NT2/D1 (cell line): ENCODE measurements at regions not wholly inside any gene's neighbourhood (a gene's known extent, or its start where the extent isn't known, plus 50 kb on each side); places are given as distances from the start of the nearest gene placed in this dataset.

Experiments
- DNase-seq: peaks from one replicate; pipeline ENCODE4 v3.0.0-alpha.2; 2011; ENCODE audit warnings: low read depth, low spot score
- H3K27me3 ChIP-seq: 2 replicates; pipeline ENCODE4 v1.6.0; 2011; ENCODE audit warnings: mild to moderate bottlenecking; ENCODE audit not compliant: insufficient read length, insufficient read depth
- H3K36me3 ChIP-seq: 2 replicates; pipeline ENCODE4 v1.6.1; 2011; ENCODE audit warnings: mild to moderate bottlenecking, low read length, mixed read lengths; ENCODE audit not compliant: insufficient read depth, insufficient read length
- H3K4me1 ChIP-seq: 2 replicates; pipeline ENCODE4 v1.5.1; 2011; ENCODE audit not compliant: insufficient read depth, insufficient read length
- H3K4me3 ChIP-seq: 2 replicates; pipeline ENCODE4 v1.5.1; 2011; ENCODE audit warnings: low read depth; ENCODE audit not compliant: insufficient read length
- H3K9ac ChIP-seq: 2 replicates; pipeline ENCODE4 v1.6.0; 2011; ENCODE audit warnings: low read depth; ENCODE audit not compliant: insufficient read length
- H3K9me3 ChIP-seq: 2 replicates; pipeline ENCODE4 v1.5.1; 2011; ENCODE audit warnings: mild to moderate bottlenecking, low read length; ENCODE audit not compliant: insufficient read depth
- SUZ12 ChIP-seq: IDR thresholded peaks from 2 replicates; pipeline ENCODE4 v1.6.1; 2011; ENCODE audit not compliant: insufficient read length, insufficient read depth; ENCODE audit errors: extremely low read depth
- YY1 ChIP-seq: IDR thresholded peaks from 2 replicates; pipeline ENCODE4 v1.6.1; 2011; ENCODE audit not compliant: insufficient read length, insufficient read depth
- ZNF274 ChIP-seq: IDR thresholded peaks from 2 replicates; pipeline ENCODE4 v1.6.1; 2011; ENCODE audit warnings: mild to moderate bottlenecking, low read depth, low read length

DNA sequence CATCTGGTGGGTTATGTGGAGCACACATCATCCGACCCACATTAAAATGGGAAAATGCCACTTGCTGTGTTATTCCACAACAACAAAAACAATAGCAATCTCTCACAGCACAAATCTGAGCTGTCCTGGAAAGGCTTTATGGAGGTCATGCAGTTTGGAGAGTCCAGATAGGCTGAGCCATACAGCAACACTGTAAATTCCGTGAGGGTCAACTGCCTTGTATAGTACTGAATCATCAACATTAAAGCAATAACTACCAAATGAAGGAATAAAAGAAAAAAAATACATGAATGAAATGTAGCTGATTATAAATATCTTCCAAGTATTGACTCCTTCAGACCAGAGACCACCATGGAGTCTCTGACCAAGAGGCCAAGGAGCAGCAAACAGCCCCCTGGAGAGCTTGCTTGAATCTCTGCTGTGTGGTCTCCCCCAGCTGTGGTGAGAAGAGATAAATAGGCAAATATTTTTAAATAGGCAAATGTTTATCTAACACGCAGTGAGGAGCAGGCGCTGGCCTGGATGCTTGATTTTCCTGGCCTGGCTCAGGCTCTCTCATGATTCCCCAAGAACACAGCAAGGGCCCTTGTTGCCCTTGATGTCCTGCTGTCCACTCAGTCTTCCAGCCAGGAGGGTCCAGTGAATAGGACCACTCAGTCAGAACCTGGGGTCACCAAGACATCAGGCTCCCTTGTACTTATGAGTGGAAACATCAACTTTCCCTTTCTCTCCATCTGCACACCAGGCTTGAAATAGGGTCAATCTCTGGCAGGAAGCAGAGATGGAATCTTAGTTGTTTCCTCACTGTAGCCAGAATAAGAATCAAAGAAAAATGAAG is 1021.3 kb downstream of the XPNPEP1 start:
- no peaks in the 10 kb centered on the region for H3K9me3 ChIP-seq
- DNase-seq, result no peak
- H3K9ac ChIP-seq, result no peak overlapping the region
- no peak overlapping the region for H3K4me3 ChIP-seq
- no peak for TF ChIP-seq ZNF274
- no peak for TF ChIP-seq SUZ12
- no peak for TF ChIP-seq YY1
- H3K27me3 ChIP-seq, result no peaks in the 10 kb centered on the region
- H3K4me1 ChIP-seq, result no peaks in the 10 kb centered on the region
- H3K36me3 ChIP-seq, result no peaks in the 10 kb centered on the region

DNA sequence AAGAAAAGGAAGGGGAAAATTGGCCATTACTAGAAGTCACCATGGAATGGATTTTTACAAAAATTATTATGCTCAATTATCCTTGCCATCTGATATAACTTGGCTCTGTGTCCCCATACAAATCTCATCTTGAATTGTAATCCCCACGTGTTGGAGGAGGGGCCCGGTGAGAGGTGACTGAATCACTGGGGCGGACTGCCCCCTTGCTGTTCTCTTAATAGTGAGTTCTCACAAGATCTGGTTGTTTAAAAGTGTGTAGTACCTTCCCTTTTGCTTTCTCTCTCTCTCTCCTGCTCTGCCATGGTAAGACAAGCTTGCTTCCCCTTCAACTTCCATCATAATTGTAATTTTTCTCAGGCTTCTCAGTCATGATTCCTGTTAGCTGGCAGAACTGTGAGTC is 1023.6 kb downstream of the XPNPEP1 start:
- H3K4me1 ChIP-seq, result no peaks in the 10 kb centered on the region
- H3K9me3 ChIP-seq, result no peaks in the 10 kb centered on the region
- no peak overlapping the region for H3K9ac ChIP-seq
- no peaks in the 10 kb centered on the region for H3K27me3 ChIP-seq
- no peak for TF ChIP-seq ZNF274
- TF ChIP-seq YY1, result no peak
- no peak for TF ChIP-seq SUZ12
- no peak overlapping the region for H3K4me3 ChIP-seq
- no peak for DNase-seq
- no peaks in the 10 kb centered on the region for H3K36me3 ChIP-seq

GRCh38 chr10:108894402-108895301 is 1028.7 kb downstream of the XPNPEP1 start:
- Histone ChIP-seq H3K27me3 (no peaks in the 10 kb centered on the region), H3K4me1 (no peaks in the 10 kb centered on the region), H3K36me3 (no peaks in the 10 kb centered on the region), H3K9ac (no peak overlapping the region), H3K9me3 (no peaks in the 10 kb centered on the region), H3K4me3 (no peak overlapping the region)
- no peak for TF ChIP-seq ZNF274
- TF ChIP-seq SUZ12, result no peak
- TF ChIP-seq YY1, result no peak
- DNase-seq, result no peak

DNA sequence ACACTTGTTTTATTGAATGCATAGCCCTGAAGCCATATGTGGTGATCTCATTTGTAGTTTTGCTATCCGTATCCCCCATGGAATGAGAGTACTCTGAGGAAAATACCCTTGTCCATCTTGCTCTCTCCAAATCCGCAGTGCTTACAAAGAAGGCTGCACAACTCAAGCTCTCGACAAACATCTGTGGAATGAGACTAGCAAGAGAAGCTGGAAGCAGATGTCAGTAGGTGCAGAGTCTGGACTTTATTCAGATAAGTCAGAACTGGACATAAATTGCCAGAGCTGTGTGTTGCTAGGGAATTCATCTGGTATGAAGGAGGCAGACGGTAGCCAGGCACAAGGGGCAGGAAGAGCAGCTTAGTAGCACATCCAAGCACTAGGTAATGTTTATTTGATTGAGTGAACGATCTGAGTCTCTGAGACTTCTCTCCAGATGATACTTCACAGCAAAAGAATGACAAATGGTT is 1046.2 kb downstream of the XPNPEP1 start:
- H3K36me3 ChIP-seq, result no peaks in the 10 kb centered on the region
- no peaks in the 10 kb centered on the region for H3K9me3 ChIP-seq
- TF ChIP-seq ZNF274 (no peak), YY1 (no peak), SUZ12 (no peak)
- no peaks in the 10 kb centered on the region for H3K4me1 ChIP-seq
- H3K27me3 ChIP-seq, result no peaks in the 10 kb centered on the region
- no peak overlapping the region for H3K4me3 ChIP-seq
- DNase-seq, result no peak
- no peak overlapping the region for H3K9ac ChIP-seq

DNA sequence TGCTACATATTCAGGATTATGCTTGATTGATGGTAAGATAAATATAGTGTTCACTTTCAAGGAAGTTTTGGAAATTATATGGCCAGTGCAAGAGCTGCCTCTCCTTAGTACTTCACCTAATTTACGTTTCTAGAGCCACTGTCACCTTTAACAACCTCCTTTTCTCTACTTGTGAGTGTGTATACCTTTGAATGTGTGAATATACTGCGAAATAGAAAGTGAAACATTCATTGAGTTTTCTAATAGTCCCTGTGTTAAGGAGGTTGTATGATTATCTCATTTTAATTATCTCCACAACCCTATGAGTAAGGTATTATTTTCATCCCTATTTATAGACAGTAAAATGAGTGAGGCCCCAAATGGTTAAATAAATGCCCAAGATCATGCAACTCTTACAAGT is 1050.5 kb downstream of the XPNPEP1 start:
- no peak overlapping the region for H3K4me3 ChIP-seq
- no peak for TF ChIP-seq YY1
- no peak for TF ChIP-seq SUZ12
- no peak for TF ChIP-seq ZNF274

DNA sequence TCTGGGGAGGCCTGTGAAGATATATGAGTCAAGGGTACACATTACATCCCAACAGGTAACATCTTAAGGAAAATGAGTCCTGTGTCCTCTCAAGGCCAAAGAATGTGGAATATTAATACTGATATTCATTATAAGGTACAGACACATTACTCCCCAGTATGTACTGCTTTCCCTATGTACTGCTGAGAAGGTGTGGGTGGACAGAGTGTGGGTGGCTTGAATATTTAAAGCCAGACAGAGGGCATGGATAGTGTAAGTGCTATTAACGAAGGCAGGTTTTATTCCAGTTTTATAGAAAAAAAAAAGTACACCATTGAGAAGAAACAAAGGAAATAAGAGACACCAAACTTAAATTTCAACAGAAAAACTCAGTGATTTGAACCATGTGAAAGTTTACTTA is 1054.4 kb downstream of the XPNPEP1 start:
- no peak overlapping the region for H3K9ac ChIP-seq
- no peak overlapping the region for H3K4me3 ChIP-seq
- no peak for DNase-seq
- TF ChIP-seq SUZ12, result no peak
- no peak for TF ChIP-seq YY1
- TF ChIP-seq ZNF274, result no peak
- H3K9me3 ChIP-seq, result no peaks in the 10 kb centered on the region
- H3K4me1 ChIP-seq, result no peaks in the 10 kb centered on the region
- no peaks in the 10 kb centered on the region for H3K36me3 ChIP-seq
- no peaks in the 10 kb centered on the region for H3K27me3 ChIP-seq

More for the DNA sequence above, 1050.5 kb downstream of the XPNPEP1 start:
- no peaks in the 10 kb centered on the region for H3K27me3 ChIP-seq
- H3K9me3 ChIP-seq, result no peaks in the 10 kb centered on the region
- DNase-seq, result no peak
- H3K4me1 ChIP-seq, result no peaks in the 10 kb centered on the region
- H3K36me3 ChIP-seq, result no peaks in the 10 kb centered on the region
- no peak overlapping the region for H3K9ac ChIP-seq

DNA sequence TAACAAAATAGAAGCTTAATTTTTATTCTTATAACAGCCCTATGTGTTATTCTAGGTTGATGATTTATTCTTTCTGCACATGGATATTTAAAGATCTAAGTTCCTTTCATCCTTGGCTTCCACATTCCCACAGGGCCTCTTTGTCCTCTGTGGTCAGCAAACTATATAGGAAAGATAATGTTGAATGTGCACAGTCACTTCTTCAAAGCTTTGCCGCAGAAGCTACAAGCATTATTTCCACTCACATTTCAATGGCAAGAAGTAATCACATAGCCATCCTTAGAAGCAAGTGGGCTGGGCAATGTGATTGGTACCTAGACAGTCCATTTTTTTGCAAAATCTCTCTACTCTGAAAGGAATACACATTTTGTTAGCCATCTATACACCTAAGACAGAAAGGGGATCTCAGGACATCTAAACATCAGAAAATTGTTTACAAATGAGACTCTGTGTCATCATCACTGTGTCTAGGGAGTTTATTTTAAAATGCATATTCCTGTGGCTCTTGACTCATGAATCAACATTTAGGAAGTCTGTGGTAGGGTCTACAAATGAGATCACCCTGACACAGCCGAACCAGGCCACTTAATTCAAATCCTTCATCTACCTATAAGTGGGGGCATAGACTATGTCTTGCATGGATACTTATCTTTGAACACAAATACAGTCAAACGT is 1060.5 kb downstream of the XPNPEP1 start:
- H3K36me3 ChIP-seq, result no peaks in the 10 kb centered on the region
- no peaks in the 10 kb centered on the region for H3K9me3 ChIP-seq
- no peak overlapping the region for H3K9ac ChIP-seq
- H3K4me1 ChIP-seq, result no peaks in the 10 kb centered on the region
- TF ChIP-seq SUZ12 (no peak), ZNF274 (no peak), YY1 (no peak)
- H3K27me3 ChIP-seq, result no peaks in the 10 kb centered on the region
- H3K4me3 ChIP-seq, result no peak overlapping the region
- no peak for DNase-seq
